HepG2 (cell line): ENCODE measurements at regions not wholly inside any gene's neighbourhood (a gene's known extent, or its start where the extent isn't known, plus 50 kb on each side); places are given as distances from the start of the nearest gene placed in this dataset.
"Not testable (repeated sequence)": the region's sequence is repeated elsewhere in the genome, so short reads cannot be mapped to it uniquely, and the experiment has no call there.

ENCODE experiments used
- ATAC-seq: fragments of 200-7000 bp; cut with Tn5 transposase; 3 replicates; pipeline ENCODE4 v1.9.1; 2020; ENCODE audit warnings: mild to moderate bottlenecking, moderate library complexity
- BruUV-seq: library from RNA; stranded (reverse); fragments of 400-500 nt; replicated peaks from 2 replicates; lab custom pipeline; 2021; lab: Mats Ljungman, UMichigan
- CTCF ChIA-PET: fragments of 300-600 bp; formaldehyde crosslinking; extraction: SDS; loops from one replicate; lab custom pipeline; 2021; ENCODE audit warnings: low total read pairs, inconsistent platforms, low intra/inter-chr PET ratio; lab: Yijun Ruan, JAX
- POLR2A ChIA-PET: fragments of 350-600 bp; sonication (Branson Sonifier 250); formaldehyde crosslinking; loops from one replicate; lab custom pipeline; 2020; ENCODE audit warnings: antibody characterized with exemption, inconsistent platforms; lab: Yijun Ruan, JAX
- DNase-seq: peaks from one replicate; pipeline ENCODE4 v3.0.0-alpha.2; 2015; ENCODE audit warnings: low spot score
- FAIRE-seq: peaks from 3 replicates; lab custom pipeline; 2011; peaks lifted over from hg19 to GRCh38; lab: Jason Lieb, UNC
- H2AFZ ChIP-seq: one replicate; pipeline ENCODE4 v1.6.1; 2011; ENCODE audit warnings: low read length, inconsistent platforms
- H3K27ac ChIP-seq: fragments of 300-600 bp; 3 replicates; pipeline ENCODE4 v1.8.0; 2011; ENCODE audit warnings: mixed run types, mild to moderate bottlenecking, mixed read lengths, low read length, inconsistent platforms; ENCODE audit not compliant: insufficient read depth; ENCODE audit errors: extremely low read length
- H3K27me3 ChIP-seq, 2 experiments: fragments of 200-600 bp in 1 of 2; 2 replicates in 1 of 2; 3 replicates in 1 of 2; pipeline versions ENCODE4 v1.6.0 to v1.8.0; 2011; ENCODE audit warnings: low read length in 2 of 2, mild to moderate bottlenecking in 2 of 2, moderate library complexity in 2 of 2, inconsistent platforms in 1 of 2; ENCODE audit not compliant: insufficient read depth in 2 of 2, control insufficient read depth in 1 of 2
- H3K36me3 ChIP-seq, 2 experiments: fragments of 200-600 bp in 1 of 2; replicated peaks in 1 of 2; 2 replicates in 1 of 2; 3 replicates in 1 of 2; pipeline versions ENCODE4 v1.5.1 to v1.8.0; 2011; ENCODE audit warnings: low read length in 2 of 2, inconsistent platforms in 1 of 2; ENCODE audit not compliant: insufficient read depth in 2 of 2, control insufficient read depth in 1 of 2
- H3K4me1 ChIP-seq: 2 replicates; pipeline ENCODE4 v1.5.1; 2012; ENCODE audit warnings: low read length, inconsistent platforms; ENCODE audit not compliant: insufficient read depth
- H3K4me2 ChIP-seq: 2 replicates; pipeline ENCODE4 v1.6.0; 2011; ENCODE audit warnings: low read depth, low read length, inconsistent platforms
- H3K4me3 ChIP-seq, 3 experiments: fragments of 200-600 bp in 1 of 3; sonication (generic), shearing (Covaris generic) in 1 of 3; replicated peaks in 1 of 3; 2 replicates each; pipeline ENCODE4 v1.5.1; 2011 to 2016; ENCODE audit warnings: low read length in 3 of 3, inconsistent platforms in 2 of 3, low read depth in 2 of 3, mild to moderate bottlenecking in 2 of 3, control low read depth in 1 of 3, mixed read lengths in 1 of 3; ENCODE audit not compliant: insufficient read depth in 1 of 3
- H3K79me2 ChIP-seq: one replicate; pipeline ENCODE4 v1.6.1; 2011; ENCODE audit warnings: low read length, inconsistent platforms; ENCODE audit not compliant: insufficient read depth
- H3K9ac ChIP-seq: 2 replicates; pipeline ENCODE4 v1.6.0; 2011; ENCODE audit warnings: mild to moderate bottlenecking, low read depth, low read length, inconsistent platforms; ENCODE audit not compliant: insufficient read depth
- H3K9me3 ChIP-seq: 2 replicates; pipeline ENCODE4 v1.5.1; 2012; ENCODE audit warnings: mild to moderate bottlenecking, low read length
- H4K20me1 ChIP-seq: 2 replicates; pipeline ENCODE4 v1.6.0; 2011; ENCODE audit warnings: inconsistent platforms, mild to moderate bottlenecking, low read length, moderate library complexity; ENCODE audit not compliant: insufficient read depth
- ATF7 ChIP-seq, 2 experiments: fragments of 450-650 bp in 1 of 2; sonication (generic) in 1 of 2; formaldehyde crosslinking in 1 of 2; IDR thresholded peaks; 2 replicates each; pipeline versions ENCODE4 v1.4.0 to v1.6.1; 2016 to 2020; ENCODE audit warnings: antibody characterized with exemption in 1 of 2, mild to moderate bottlenecking in 1 of 2, missing genetic modification reagents in 1 of 2
- CEBPZ ChIP-seq: IDR thresholded peaks from 2 replicates; pipeline ENCODE4 v1.6.1; 2012; ENCODE audit warnings: low read length, improper control_type of control experiment
- HNRNPLL ChIP-seq: fragments of 200-400 bp; formaldehyde crosslinking; IDR thresholded peaks from 2 replicates; pipeline ENCODE4 v1.6.1; 2017; ENCODE audit warnings: mild to moderate bottlenecking, low read depth, low read length; ENCODE audit not compliant: poor library complexity, severe bottlenecking
- NBN ChIP-seq: fragments of 450-650 bp; conservative IDR thresholded peaks from 2 replicates; pipeline ENCODE4 v1.6.1; 2017
- REL ChIP-seq: sonication (generic); formaldehyde crosslinking; conservative IDR thresholded peaks from 2 replicates; pipeline ENCODE4 v1.8.0; 2022; ENCODE audit warnings: mild to moderate bottlenecking, missing genetic modification reagents, moderate library complexity
- TOE1 ChIP-seq: sonication (generic); formaldehyde crosslinking; IDR thresholded peaks from 2 replicates; pipeline ENCODE4 v1.4.0; 2020; ENCODE audit warnings: mild to moderate bottlenecking, missing genetic modification reagents
- ZEB1 ChIP-seq: IDR thresholded peaks from 2 replicates; pipeline ENCODE4 v1.6.1; 2012; ENCODE audit warnings: mild to moderate bottlenecking, low read depth, inconsistent platforms; ENCODE audit not compliant: insufficient replicate concordance
- ZNF275 ChIP-seq: sonication (generic); formaldehyde crosslinking; IDR thresholded peaks from 2 replicates; pipeline ENCODE4 v1.8.0; 2022; ENCODE audit warnings: missing genetic modification reagents, mild to moderate bottlenecking, inconsistent platforms, borderline replicate concordance
- ZNF431 ChIP-seq: sonication (generic); formaldehyde crosslinking; IDR thresholded peaks from 2 replicates; pipeline ENCODE4 v1.9.0; 2022; ENCODE audit warnings: missing genetic modification reagents, low read depth, mild to moderate bottlenecking, borderline replicate concordance
- WGBS: methylation state at CpG from one replicate; pipeline ENCODE4 v1.1.6; 2017; ENCODE audit warnings: low lambda C conversion rate; 5-methylcytosine and 5-hydroxymethylcytosine counted together
- in situ Hi-C: cut with HindIII; loops from 2 replicates; pipeline ENCODE4 v1.10.0; 2017; ENCODE audit warnings: low pct_unique_long_range_greater_than_20kb; ENCODE audit not compliant: extremely low pct_ligation_motif_present
- intact Hi-C: fragments of 100-400 bp; cut with micrococcal nuclease; formaldehyde crosslinking; loops from one replicate; pipeline ENCODE4 v1.10.0; 2022; ENCODE audit not compliant: unreplicated experiment

- intact Hi-C loops = no loop called here
- H3K27me3 ChIP-seq = no peaks in the 10 kb centered on the region
- H3K4me3 ChIP-seq = no peak overlapping the region
- H3K9ac ChIP-seq = no peak overlapping the region
- in situ Hi-C loops = loop anchor here (5.0 kb wide), 1 partner anchor 127 kb away; no protein-coding TSS in a partner anchor
- H2AFZ ChIP-seq = no peak overlapping the region
- H3K27ac ChIP-seq = no peak overlapping the region
- no peaks in the 10 kb centered on the region for H3K9me3 ChIP-seq
- H3K4me1 ChIP-seq = no peaks in the 10 kb centered on the region
- CTCF ChIA-PET = interaction anchor here (5.4 kb wide), 1 partner anchor 131 kb away, joined by 63 read pairs; no protein-coding TSS in a partner anchor
- no TSS peak for BruUV-seq
- POLR2A ChIA-PET = no interaction called here
- TF ChIP-seq REL (CRISPR knock-in tag) = no peak
- no peak for TF ChIP-seq ZEB1
- TF ChIP-seq NBN = no peak
- no peak for TF ChIP-seq TOE1 (CRISPR knock-in tag)
- no peak for TF ChIP-seq CEBPZ
- TF ChIP-seq ZNF275 (CRISPR knock-in tag) = no peak
- no peak for TF ChIP-seq HNRNPLL
- no peak for TF ChIP-seq ATF7 (IDR thresholded peaks at IDR 0.05)
- no peak for TF ChIP-seq ATF7 (CRISPR knock-in tag; IDR thresholded peaks at IDR 0.05)
- no peak for TF ChIP-seq ZNF431 (CRISPR knock-in tag)
- H3K4me2 ChIP-seq = no peak overlapping the region
- DNase-seq = no peak
- no peak for FAIRE-seq
- 5% methylated on average over 5 of the region's 7 CpGs for WGBS
- no peaks in the 10 kb centered on the region for H3K79me2 ChIP-seq
- H4K20me1 ChIP-seq = no peaks in the 10 kb centered on the region
- H3K36me3 ChIP-seq = no peaks in the 10 kb centered on the region
- no peak for ATAC-seq
These were observed 53.0 kb downstream of the ACTBL2 start for GRCh38 chr5:57429513-57430120.

- CTCF ChIA-PET, H3K4me3 ChIP-seq, H4K20me1 ChIP-seq, H3K9me3 ChIP-seq, H3K9ac ChIP-seq, H3K4me2 ChIP-seq, POLR2A ChIA-PET, H3K79me2 ChIP-seq, DNase-seq, in situ Hi-C loops, H3K27ac ChIP-seq, H3K4me1 ChIP-seq, ATAC-seq, H2AFZ ChIP-seq, intact Hi-C loops, FAIRE-seq, H3K36me3 ChIP-seq, BruUV-seq, H3K27me3 ChIP-seq: not testable (repeated sequence)
- 0% methylated on average over 2 of the region's 2 CpGs for WGBS
These were observed 53.6 kb downstream of the ACTBL2 start for GRCh38 chr5:57429021-57429420.
